Common myeloid progenitor, CD34-positive (primary cell): ENCODE measurements at regions not wholly inside any gene's neighbourhood (a gene's known extent, or its start where the extent isn't known, plus 50 kb on each side); places are given as distances from the start of the nearest gene placed in this dataset.

ENCODE experiments used
- CTCF ChIA-PET: fragments of 350-600 bp; sonication (Branson Sonifier 250); formaldehyde crosslinking; loops from one replicate; lab custom pipeline; 2021; ENCODE audit warnings: antibody characterized with exemption; lab: Charles Lee
- POLR2A ChIA-PET: fragments of 350-600 bp; sonication (Branson Sonifier 250); formaldehyde crosslinking; loops from one replicate; lab custom pipeline; 2021; ENCODE audit warnings: antibody characterized with exemption; lab: Charles Lee
- DNase-seq, 3 donors: peaks; one replicate each; pipeline versions ENCODE4 v3.0.0 to v3.0.0-alpha.2; 2013
- H3K27ac ChIP-seq, 2 experiments: 1 replicate in 1 of 2; 2 replicates in 1 of 2; pipeline ENCODE4 v1.7.0; 2013; ENCODE audit warnings: inconsistent platforms in 2 of 2, low read length in 2 of 2, mild to moderate bottlenecking in 2 of 2, low read depth in 1 of 2, moderate library complexity in 1 of 2; ENCODE audit not compliant: severe bottlenecking in 2 of 2, insufficient read depth in 1 of 2, poor library complexity in 1 of 2
- H3K27me3 ChIP-seq, 5 experiments: replicated peaks in 2 of 5; 1 replicate in 3 of 5; 2 replicates in 2 of 5; pipeline versions ENCODE4 v1.6.1 to v1.7.0; 2013; ENCODE audit warnings: low read length in 4 of 5, mild to moderate bottlenecking in 2 of 5, moderate library complexity in 2 of 5, inconsistent platforms in 1 of 5; ENCODE audit not compliant: insufficient read depth in 5 of 5, control insufficient read depth in 4 of 5
- H3K36me3 ChIP-seq, 4 experiments: 1 replicate in 2 of 4; 2 replicates in 2 of 4; pipeline versions ENCODE4 v1.6.1 to v1.7.0; 2013; ENCODE audit warnings: low read length in 3 of 4, control low read depth in 1 of 4, mild to moderate bottlenecking in 1 of 4; ENCODE audit not compliant: control insufficient read depth in 4 of 4, insufficient read depth in 4 of 4
- H3K4me1 ChIP-seq, 4 experiments: 1 replicate in 3 of 4; 2 replicates in 1 of 4; pipeline versions ENCODE4 v1.6.1 to v1.7.1; 2013; ENCODE audit warnings: low read length in 3 of 4, mild to moderate bottlenecking in 3 of 4, control low read depth in 1 of 4, inconsistent platforms in 1 of 4, moderate library complexity in 1 of 4; ENCODE audit not compliant: control insufficient read depth in 4 of 4, insufficient read depth in 4 of 4; ENCODE audit errors: control extremely low read depth in 1 of 4
- H3K4me3 ChIP-seq, 7 experiments: 1 replicate in 4 of 7; 2 replicates in 3 of 7; pipeline versions ENCODE4 v1.5.1 to v1.7.0; 2013; ENCODE audit warnings: mild to moderate bottlenecking in 7 of 7, low read length in 6 of 7, moderate library complexity in 6 of 7, inconsistent platforms in 2 of 7, low read depth in 2 of 7, control low read depth in 1 of 7; ENCODE audit not compliant: insufficient read depth in 4 of 7, control insufficient read depth in 1 of 7; ENCODE audit errors: extremely low read depth in 1 of 7
- H3K9me3 ChIP-seq, 5 experiments: 1 replicate in 4 of 5; 2 replicates in 1 of 5; pipeline versions ENCODE4 v1.6.1 to v1.7.1; 2013; ENCODE audit warnings: low read length in 4 of 5, mild to moderate bottlenecking in 2 of 5, inconsistent platforms in 1 of 5, low read depth in 1 of 5, moderate library complexity in 1 of 5; ENCODE audit not compliant: control insufficient read depth in 4 of 5, insufficient read depth in 2 of 5; ENCODE audit errors: control extremely low read depth in 1 of 5
- WGBS: methylation state at CpG from one replicate; pipeline ENCODE4 v1.1.5; 2013; ENCODE audit not compliant: insufficient coverage; 5-methylcytosine and 5-hydroxymethylcytosine counted together

DNA sequence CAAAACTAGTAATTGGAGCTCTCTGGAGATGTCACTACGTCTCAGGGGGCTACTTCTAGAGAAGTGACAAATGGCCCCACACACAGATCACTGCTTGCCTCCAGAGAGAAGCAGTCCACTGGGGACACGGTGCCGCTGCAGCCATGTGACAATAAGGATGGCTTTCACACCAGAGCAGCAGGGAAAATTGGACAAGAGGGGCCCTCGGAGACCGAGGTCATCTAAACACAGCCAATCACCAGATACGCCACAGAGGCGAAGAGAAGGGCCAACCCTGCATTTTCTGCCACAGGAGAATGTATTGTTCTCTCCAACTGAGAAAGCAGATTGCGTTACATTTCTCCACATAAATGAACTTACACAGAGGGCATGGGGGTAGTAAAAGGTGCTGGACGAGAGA lies 51.2 kb upstream of the TIAM1 start:
- Histone ChIP-seq H3K27ac (no peak overlapping the region), H3K36me3 (no peaks in the 10 kb centered on the region), H3K27me3 (no peaks in the 10 kb centered on the region), H3K4me1 (peaks cover 10 to 22% (median 14%) of the 10 kb centered on the region in 4 experiments), H3K9me3 (no peaks in the 10 kb centered on the region), H3K4me3 (no peak overlapping the region)
- ChIA-PET POLR2A (no interaction called here), CTCF (no interaction called here)
- 100% methylated on average over 4 of the region's 9 CpGs for WGBS
- DNase-seq = no peak

DNA sequence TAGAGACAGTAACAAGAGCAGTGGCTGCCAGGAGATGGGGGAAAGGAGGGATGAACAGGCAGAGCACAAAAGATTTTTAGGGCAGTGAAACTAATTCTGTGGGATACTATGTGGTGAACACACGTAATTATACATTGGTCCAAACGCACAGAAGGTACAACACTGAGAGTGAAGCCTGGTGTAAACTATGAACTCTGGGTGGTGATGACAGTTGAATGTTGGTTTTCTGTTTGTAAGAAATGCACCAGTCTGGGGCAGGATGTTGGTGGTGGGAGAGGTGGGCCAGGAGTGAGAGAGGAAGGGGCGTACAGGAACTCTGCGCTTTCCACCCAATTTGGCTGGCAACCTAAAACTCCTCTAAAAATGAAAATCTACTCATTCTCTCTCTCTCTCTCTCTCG lies 50.2 kb upstream of the TIAM1 start:
- Histone ChIP-seq H3K9me3 (no peaks in the 10 kb centered on the region), H3K4me3 (no peak overlapping the region), H3K27me3 (no peaks in the 10 kb centered on the region), H3K27ac (no peak overlapping the region), H3K36me3 (no peaks in the 10 kb centered on the region), H3K4me1 (peaks cover 10 to 22% (median 14%) of the 10 kb centered on the region in 4 experiments)
- 76% methylated on average over 2 of the region's 5 CpGs for WGBS
- POLR2A ChIA-PET = no interaction called here
- peak in 2 of 3 donors; percentile 10 to 17 for DNase-seq
- CTCF ChIA-PET = interaction anchor here (0.9 kb wide), 1 partner anchor 9 kb away, joined by 3 read pairs; no protein-coding TSS in a partner anchor
